Effector memory CD8-positive, alpha-beta T cell (primary cell): ENCODE measurements at regions not wholly inside any gene's neighbourhood (a gene's known extent, or its start where the extent isn't known, plus 50 kb on each side); places are given as distances from the start of the nearest gene placed in this dataset.
"Not testable (repeated sequence)": the region's sequence is repeated elsewhere in the genome, so short reads cannot be mapped to it uniquely, and the experiment has no call there.

Source experiments
- ATAC-seq: fragments of 150-1000 bp; cut with Tn5 transposase; replicated peaks from 2 replicates; pipeline ENCODE4 v1.10.0; 2021; ENCODE audit warnings: mild to moderate bottlenecking, moderate library complexity
- DNase-seq, 3 experiments: peaks; one replicate each; pipeline ENCODE4 v3.0.0; 2021
- H3K27ac Mint-ChIP-seq, 2 donors: one replicate each; pipeline ENCODE4 v1.8.0; 2022; ENCODE audit warnings: mild to moderate bottlenecking in 2 of 2, mixed read lengths in 2 of 2, moderate library complexity in 2 of 2
- H3K27me3 Mint-ChIP-seq, 2 donors: one replicate each; pipeline ENCODE4 v1.8.0; 2022; ENCODE audit warnings: mixed read lengths in 2 of 2
- H3K36me3 Mint-ChIP-seq: one replicate; pipeline ENCODE4 v1.8.0; 2022; ENCODE audit warnings: mild to moderate bottlenecking, moderate library complexity, mixed read lengths; ENCODE audit not compliant: insufficient read depth
- H3K4me1 Mint-ChIP-seq, 2 donors: one replicate each; pipeline ENCODE4 v1.8.0; 2022; ENCODE audit warnings: low read depth in 2 of 2, mixed read lengths in 2 of 2
- H3K4me3 Mint-ChIP-seq, 2 donors: one replicate each; pipeline ENCODE4 v1.8.0; 2022; ENCODE audit warnings: mild to moderate bottlenecking in 2 of 2, mixed read lengths in 2 of 2, moderate library complexity in 2 of 2
- H3K9me3 Mint-ChIP-seq, 2 donors: one replicate each; pipeline ENCODE4 v1.8.0; 2022; ENCODE audit warnings: mixed read lengths in 2 of 2

- H3K27me3 Mint-ChIP-seq, result peaks cover 6 to 7% of the 10 kb centered on the region in 2 donors
- ATAC-seq, result no peak
Observed at GRCh38 chr15:85280203-85280602, 100.2 kb upstream of the AKAP13 start.

GRCh38 chr15:85281293-85281882 is 99.0 kb upstream of the AKAP13 start:
- Mint-ChIP-seq H3K4me3 (no peak overlapping the region), H3K27ac (no peak overlapping the region)
- no peak for DNase-seq

More at GRCh38 chr15:85280203-85280602, 100.2 kb upstream of the AKAP13 start:
- H3K4me3 Mint-ChIP-seq, result no peak overlapping the region
- H3K4me1 Mint-ChIP-seq, result peaks cover 0 to 4% of the 10 kb centered on the region in 2 donors
- peak overlapping the region in 1 of 2 donors; percentile 35 for H3K27ac Mint-ChIP-seq
- DNase-seq, result no peak
- H3K9me3 Mint-ChIP-seq, result no peaks in the 10 kb centered on the region
- H3K36me3 Mint-ChIP-seq, result no peaks in the 10 kb centered on the region

DNA sequence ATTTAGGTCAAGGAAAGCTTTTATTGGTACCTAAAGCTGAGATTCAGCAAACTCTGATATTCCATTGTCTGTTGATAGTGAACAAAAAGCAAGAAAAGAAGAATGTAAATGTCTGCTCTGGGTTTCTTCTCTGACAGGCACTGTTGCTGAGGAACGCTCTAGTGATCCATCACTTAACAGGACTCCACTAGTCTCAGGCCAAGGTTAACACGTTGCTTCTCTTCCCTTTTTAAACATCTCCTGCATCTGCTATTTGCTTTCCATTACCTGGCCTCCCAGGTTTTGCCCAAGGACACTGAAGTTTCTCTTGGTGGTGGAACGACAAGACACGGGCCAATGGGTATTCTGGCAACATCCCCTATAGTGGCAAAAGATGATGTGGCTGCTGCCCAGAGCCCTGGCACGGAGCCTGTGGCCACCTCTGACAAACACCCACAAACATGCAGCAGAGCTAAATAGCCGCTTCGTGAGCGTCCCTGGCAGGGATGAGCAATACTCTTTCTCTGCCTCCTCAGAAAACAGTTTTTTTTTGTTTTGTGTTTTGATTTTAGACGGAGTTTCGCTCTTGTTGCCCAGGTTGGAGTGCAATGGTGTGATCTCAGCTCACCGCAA is 97.8 kb upstream of the AKAP13 start:
- H3K4me3 Mint-ChIP-seq, result no peak overlapping the region
- ATAC-seq (no peak), DNase-seq (no peak)
- H3K27ac Mint-ChIP-seq, result no peak overlapping the region
- peaks cover under 1 to 7% of the 10 kb centered on the region in 2 donors for H3K27me3 Mint-ChIP-seq
- no peaks in the 10 kb centered on the region for H3K36me3 Mint-ChIP-seq
- peaks cover 0 to 4% of the 10 kb centered on the region in 2 donors for H3K4me1 Mint-ChIP-seq
- no peaks in the 10 kb centered on the region for H3K9me3 Mint-ChIP-seq

More at GRCh38 chr15:85281293-85281882, 99.0 kb upstream of the AKAP13 start:
- Mint-ChIP-seq H3K27me3 (peaks cover 6 to 7% of the 10 kb centered on the region in 2 donors), H3K36me3 (no peaks in the 10 kb centered on the region), H3K4me1 (peaks cover 0 to 4% of the 10 kb centered on the region in 2 donors), H3K9me3 (no peaks in the 10 kb centered on the region)
- no peak for ATAC-seq

- H3K4me1 Mint-ChIP-seq, H3K27ac Mint-ChIP-seq, ATAC-seq, H3K27me3 Mint-ChIP-seq, H3K36me3 Mint-ChIP-seq, H3K4me3 Mint-ChIP-seq, DNase-seq, H3K9me3 Mint-ChIP-seq: not testable (repeated sequence)
Observed at GRCh38 chr15:85283815-85284214, 96.6 kb upstream of the AKAP13 start.

- DNase-seq (no peak), ATAC-seq (no peak)
- Mint-ChIP-seq H3K27ac (no peak overlapping the region), H3K4me3 (no peak overlapping the region), H3K9me3 (no peaks in the 10 kb centered on the region), H3K4me1 (peaks cover 0 to 4% of the 10 kb centered on the region in 2 donors), H3K36me3 (no peaks in the 10 kb centered on the region), H3K27me3 (peaks cover 5 to 12% of the 10 kb centered on the region in 2 donors)
Observed at GRCh38 chr15:85284497-85284896, 95.9 kb upstream of the AKAP13 start.

- peak in 1 of 3 experiments; percentile 6 for DNase-seq
- ATAC-seq, result no peak
Observed at GRCh38 chr15:85289677-85290365, 90.6 kb upstream of the AKAP13 start.

DNA sequence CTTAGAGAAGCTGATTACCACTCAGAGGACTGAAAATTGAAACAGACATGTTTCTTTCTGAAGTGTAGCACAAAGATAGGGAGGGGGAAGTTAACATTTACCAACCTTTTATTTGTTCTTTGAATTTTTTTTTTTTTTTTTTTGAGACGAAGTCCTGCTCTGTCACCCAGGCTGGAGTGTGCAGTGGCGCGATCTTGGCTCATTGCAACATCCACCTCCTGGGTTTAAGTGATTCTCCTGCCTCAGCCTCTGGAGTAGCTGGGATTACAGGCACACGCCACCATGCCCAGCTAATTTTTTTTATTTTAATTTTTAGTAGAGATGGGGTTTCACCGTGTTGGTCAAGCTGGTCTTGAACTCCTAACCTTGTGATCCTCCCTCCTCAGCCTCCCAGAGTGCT is 87.8 kb upstream of the AKAP13 start:
- H3K4me1 Mint-ChIP-seq, result peaks cover 10 to 15% of the 10 kb centered on the region in 2 donors
- H3K4me3 Mint-ChIP-seq, ATAC-seq, H3K27ac Mint-ChIP-seq, H3K36me3 Mint-ChIP-seq, DNase-seq, H3K9me3 Mint-ChIP-seq: not testable (repeated sequence)
- peaks cover 20% of the 10 kb centered on the region in 2 donors for H3K27me3 Mint-ChIP-seq

More at GRCh38 chr15:85289677-85290365, 90.6 kb upstream of the AKAP13 start:
- Mint-ChIP-seq H3K36me3 (no peaks in the 10 kb centered on the region), H3K27me3 (peaks cover 20% of the 10 kb centered on the region in 2 donors), H3K27ac (no peak overlapping the region), H3K4me1 (peaks cover 0 to 3% of the 10 kb centered on the region in 2 donors), H3K4me3 (no peak overlapping the region), H3K9me3 (no peaks in the 10 kb centered on the region)

- ATAC-seq, result peak; percentile 99
- Mint-ChIP-seq H3K27me3 (peaks cover 0 to 7% of the 10 kb centered on the region in 2 donors), H3K4me3 (peak overlapping the region; percentile 37 to 39), H3K27ac (peak overlapping the region in 1 of 2 donors; percentile 4), H3K36me3 (peaks cover 3% of the 10 kb centered on the region), H3K9me3 (no peaks in the 10 kb centered on the region), H3K4me1 (peaks cover 10 to 12% of the 10 kb centered on the region in 2 donors)
- DNase-seq, result peak; percentile 65 to 77 (median 68)
Observed at GRCh38 chr15:85296615-85297402, 83.6 kb upstream of the AKAP13 start.

DNA sequence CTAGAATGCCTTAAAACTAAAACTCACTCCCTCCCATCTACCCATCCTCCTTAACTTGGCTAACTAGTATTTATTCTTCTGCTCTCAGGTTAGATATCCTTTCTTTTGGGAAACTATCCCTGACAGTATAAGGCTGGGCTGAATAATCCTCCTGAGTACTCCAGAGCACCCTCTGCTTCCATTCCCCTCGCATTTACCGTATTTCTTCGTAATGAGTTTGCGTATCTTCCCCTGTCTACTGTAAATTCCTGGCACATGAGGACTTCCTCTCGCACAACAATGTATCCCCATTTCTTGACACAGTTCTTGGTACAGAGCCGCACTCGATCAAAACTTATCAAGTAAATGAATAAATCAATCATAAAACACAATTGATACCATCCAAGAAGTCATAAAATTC is 82.9 kb upstream of the AKAP13 start:
- peaks cover 3% of the 10 kb centered on the region for H3K36me3 Mint-ChIP-seq
- peak overlapping the region in 1 of 2 donors; percentile 4 for H3K27ac Mint-ChIP-seq
- ATAC-seq, result no peak
- DNase-seq, result no peak
- no peaks in the 10 kb centered on the region for H3K9me3 Mint-ChIP-seq
- peaks cover 10 to 12% of the 10 kb centered on the region in 2 donors for H3K4me1 Mint-ChIP-seq
- no peak overlapping the region for H3K4me3 Mint-ChIP-seq
- peaks cover 0 to 7% of the 10 kb centered on the region in 2 donors for H3K27me3 Mint-ChIP-seq

- no peaks in the 10 kb centered on the region for H3K9me3 Mint-ChIP-seq
- H3K27me3 Mint-ChIP-seq, result peaks cover 0 to 6% of the 10 kb centered on the region in 2 donors
- H3K4me3 Mint-ChIP-seq, result no peak overlapping the region
- ATAC-seq (no peak), DNase-seq (no peak)
- peaks cover 10 to 12% of the 10 kb centered on the region in 2 donors for H3K4me1 Mint-ChIP-seq
- peaks cover 3% of the 10 kb centered on the region for H3K36me3 Mint-ChIP-seq
- H3K27ac Mint-ChIP-seq, result no peak overlapping the region
Observed at GRCh38 chr15:85298366-85298765, 82.0 kb upstream of the AKAP13 start.

DNA sequence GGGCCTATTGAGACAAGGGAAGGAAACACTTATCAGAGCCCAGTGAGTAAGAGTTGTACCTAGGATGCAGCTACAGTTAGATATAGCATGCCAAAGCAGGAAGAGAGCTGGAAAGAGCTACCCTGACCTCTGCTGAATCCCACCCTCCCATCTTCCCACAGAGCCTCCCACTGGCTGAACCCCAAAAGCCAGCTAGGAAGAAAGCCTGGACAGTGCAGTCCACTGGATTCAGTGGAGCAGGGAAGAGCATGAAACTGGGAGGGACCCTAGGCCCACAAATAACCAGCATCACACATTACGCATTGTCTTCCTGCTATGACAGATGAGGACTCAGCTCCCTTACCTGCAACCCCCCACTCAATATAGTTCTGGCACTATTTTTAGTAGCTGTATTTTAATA is 81.5 kb upstream of the AKAP13 start:
- Mint-ChIP-seq H3K27me3 (peaks cover 0 to under 1% of the 10 kb centered on the region in 2 donors), H3K9me3 (no peaks in the 10 kb centered on the region), H3K36me3 (peaks cover 3% of the 10 kb centered on the region), H3K27ac (no peak overlapping the region), H3K4me1 (peaks cover 10 to 12% of the 10 kb centered on the region in 2 donors), H3K4me3 (no peak overlapping the region)
- no peak for DNase-seq
- no peak for ATAC-seq

- Mint-ChIP-seq H3K4me3 (no peak overlapping the region), H3K36me3 (peaks cover 3% of the 10 kb centered on the region), H3K4me1 (peaks cover under 1 to 1% of the 10 kb centered on the region in 2 donors), H3K9me3 (no peaks in the 10 kb centered on the region), H3K27me3 (no peaks in the 10 kb centered on the region), H3K27ac (no peak overlapping the region)
- no peak for DNase-seq
- no peak for ATAC-seq
Observed at GRCh38 chr15:85302271-85302670, 78.1 kb upstream of the AKAP13 start.

- no peak overlapping the region for H3K27ac Mint-ChIP-seq
- DNase-seq (no peak), ATAC-seq (no peak)
- peaks cover 4 to 7% of the 10 kb centered on the region in 2 donors for H3K4me1 Mint-ChIP-seq
- H3K4me3 Mint-ChIP-seq, result no peak overlapping the region
- no peaks in the 10 kb centered on the region for H3K9me3 Mint-ChIP-seq
- peaks cover 3% of the 10 kb centered on the region for H3K36me3 Mint-ChIP-seq
- H3K27me3 Mint-ChIP-seq, result no peaks in the 10 kb centered on the region
Observed at GRCh38 chr15:85305050-85305449, 75.4 kb upstream of the AKAP13 start.
